Astrocyte of the cerebellum (primary cell): ENCODE measurements at regions not wholly inside any gene's neighbourhood (a gene's known extent, or its start where the extent isn't known, plus 50 kb on each side); places are given as distances from the start of the nearest gene placed in this dataset.
A peak's percentile ranks its signal among the peaks of the same experiment; 100 is the strongest.

Source experiments
- DNase-seq: peaks from one replicate; pipeline ENCODE4 v3.0.0-alpha.2; 2011; ENCODE audit warnings: low read depth
- H3K4me3 ChIP-seq: 2 replicates; pipeline ENCODE4 v1.5.1; 2011; ENCODE audit warnings: mild to moderate bottlenecking, low read depth, low read length, moderate library complexity
- CTCF ChIP-seq: IDR thresholded peaks from 2 replicates; pipeline ENCODE4 v1.5.1; 2012; ENCODE audit warnings: low read length, low read depth, moderate library complexity, mild to moderate bottlenecking; ENCODE audit errors: missing control alignments
- in situ Hi-C: cut with HindIII; loops from 2 replicates; pipeline ENCODE4 v1.10.0; 2017; ENCODE audit warnings: low sequenced_read_pairs

GRCh38 chr6:132909742-132910141, 95.4 kb downstream of the RPS12 start:
- H3K4me3 ChIP-seq: no peak overlapping the region
- in situ Hi-C loops: no loop called here
- no peak for TF ChIP-seq CTCF
- no peak for DNase-seq

GRCh38 chr6:132910759-132911158, 96.4 kb downstream of the RPS12 start:
- in situ Hi-C loops: no loop called here
- no peak for TF ChIP-seq CTCF
- H3K4me3 ChIP-seq: no peak overlapping the region
- no peak for DNase-seq

DNA sequence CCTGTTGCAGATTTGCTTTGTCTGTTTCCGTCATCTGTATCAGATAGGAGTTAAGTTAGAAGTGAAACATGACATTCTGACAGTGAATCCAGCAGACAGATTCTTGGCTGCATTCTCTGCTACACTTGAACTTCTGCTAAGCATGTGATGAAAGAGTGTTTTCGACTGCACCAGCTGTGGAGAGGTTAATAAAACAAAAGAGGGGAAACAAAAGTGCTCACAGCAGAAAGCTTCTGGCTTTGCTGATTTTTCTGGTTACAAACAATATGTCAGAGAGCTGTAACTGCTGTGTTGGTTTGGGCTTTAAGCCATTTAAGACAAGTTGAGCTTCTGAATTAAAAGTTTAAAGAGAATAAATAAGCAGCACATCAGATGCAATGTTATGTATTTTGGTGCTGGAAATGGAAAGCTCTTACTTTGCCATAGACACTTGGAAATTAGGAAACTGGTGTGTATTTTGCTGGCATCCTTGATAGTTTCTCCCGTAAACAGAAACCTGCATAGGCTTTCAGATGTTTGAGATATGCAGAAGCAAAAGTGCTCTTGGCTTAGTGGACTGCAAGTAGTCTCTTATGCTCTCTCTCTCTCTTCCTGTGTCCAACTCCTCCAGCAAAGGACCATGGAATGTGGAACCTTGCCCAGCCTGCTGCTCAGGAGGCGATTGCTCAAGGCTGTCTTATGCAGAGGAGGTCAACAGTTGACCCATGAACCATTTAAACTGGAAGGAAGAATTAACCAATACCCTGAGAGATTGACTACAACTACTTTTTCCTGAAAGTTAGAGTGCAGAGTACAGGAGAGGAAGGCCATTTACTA, 104.9 kb downstream of the RPS12 start:
- DNase-seq: peak; percentile 87
- in situ Hi-C loops: loop anchor here (5.0 kb wide), 1 partner anchor 97 kb away; no protein-coding TSS in a partner anchor
- H3K4me3 ChIP-seq: no peak overlapping the region
- TF ChIP-seq CTCF: no peak

DNA sequence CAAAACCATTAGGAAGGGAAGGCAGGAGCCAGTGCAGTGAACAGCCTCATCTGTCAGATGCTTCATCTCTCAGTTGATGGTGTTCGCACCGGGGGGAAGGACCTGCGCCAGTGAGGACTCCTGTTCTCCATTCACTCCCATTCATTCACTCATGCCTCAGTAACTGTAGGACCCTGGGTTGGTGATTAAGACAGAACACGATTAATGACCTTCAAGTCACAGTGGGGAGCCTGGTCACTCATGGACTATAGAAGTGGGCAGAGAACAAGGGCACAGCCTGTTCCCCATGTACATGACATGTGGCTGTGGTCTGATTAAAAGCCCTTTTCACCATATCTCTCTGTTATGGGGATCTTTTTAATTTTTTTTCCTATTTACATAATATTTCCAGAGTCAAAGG, 113.3 kb downstream of the RPS12 start:
- no peak for DNase-seq
- in situ Hi-C loops: no loop called here
- no peak overlapping the region for H3K4me3 ChIP-seq
- TF ChIP-seq CTCF: no peak

GRCh38 chr6:132929141-132929540, 114.8 kb downstream of the RPS12 start:
- no peak overlapping the region for H3K4me3 ChIP-seq
- DNase-seq: no peak
- in situ Hi-C loops: no loop called here
- TF ChIP-seq CTCF: no peak

- no peak overlapping the region for H3K4me3 ChIP-seq
- no peak for DNase-seq
- no peak for TF ChIP-seq CTCF
- in situ Hi-C loops: no loop called here
Observed at GRCh38 chr6:132931313-132931712, 116.9 kb downstream of the RPS12 start.
